ENCODE measurements at regions not wholly inside any gene's neighbourhood (a gene's known extent, or its start where the extent isn't known, plus 50 kb on each side); places are given as distances from the start of the nearest gene placed in this dataset.

GRCh38 chr1:5354681-5355080 lies 637.5 kb downstream of the NPHP4 start:
- no peak overlapping the region for H3K4me3 ChIP-seq (ENCODE audit: low read length)
- TF ChIP-seq CTCF (conservative IDR thresholded peaks at IDR 0.05; ENCODE audit: low read length), result no peak
- no peak for DNase-seq (ENCODE audit: low read depth)

- no peak overlapping the region for H3K4me3 ChIP-seq (ENCODE audit: low read length)
- DNase-seq (ENCODE audit: low read depth), result no peak
- TF ChIP-seq CTCF (conservative IDR thresholded peaks at IDR 0.05; ENCODE audit: low read length), result no peak
Measured at GRCh38 chr1:5351366-5351765, 640.9 kb downstream of the NPHP4 start.

GRCh38 chr1:5349526-5349925 lies 642.7 kb downstream of the NPHP4 start:
- DNase-seq (ENCODE audit: low read depth), result no peak
- H3K4me3 ChIP-seq (ENCODE audit: low read length), result no peak overlapping the region
- TF ChIP-seq CTCF (conservative IDR thresholded peaks at IDR 0.05; ENCODE audit: low read length), result no peak

GRCh38 chr1:5348732-5349465 lies 643.3 kb downstream of the NPHP4 start:
- DNase-seq (ENCODE audit: low read depth), result no peak
- H3K4me3 ChIP-seq (ENCODE audit: low read length), result no peak overlapping the region
- no peak for TF ChIP-seq CTCF (conservative IDR thresholded peaks at IDR 0.05; ENCODE audit: low read length)

- no peak for DNase-seq (ENCODE audit: low read depth)
- H3K4me3 ChIP-seq (ENCODE audit: low read length), result no peak overlapping the region
- TF ChIP-seq CTCF (conservative IDR thresholded peaks at IDR 0.05; ENCODE audit: low read length), result no peak
Measured at GRCh38 chr1:5347726-5348125, 644.5 kb downstream of the NPHP4 start.

GRCh38 chr1:5345556-5345955 lies 646.7 kb downstream of the NPHP4 start:
- no peak overlapping the region for H3K4me3 ChIP-seq (ENCODE audit: low read length)
- no peak for DNase-seq (ENCODE audit: low read depth)
- no peak for TF ChIP-seq CTCF (conservative IDR thresholded peaks at IDR 0.05; ENCODE audit: low read length)

- no peak for DNase-seq (ENCODE audit: low read depth)
- no peak for TF ChIP-seq CTCF (conservative IDR thresholded peaks at IDR 0.05; ENCODE audit: low read length)
- H3K4me3 ChIP-seq (ENCODE audit: low read length), result no peak overlapping the region
Measured at GRCh38 chr1:5343256-5344020, 648.8 kb downstream of the NPHP4 start.
